HL-60 (cell line): ENCODE measurements at regions not wholly inside any gene's neighbourhood (a gene's known extent, or its start where the extent isn't known, plus 50 kb on each side); places are given as distances from the start of the nearest gene placed in this dataset.

Source experiments
- POLR2AphosphoS5 ChIP-seq: IDR thresholded peaks from 2 replicates; pipeline ENCODE4 v1.6.1; 2012; ENCODE audit warnings: low read depth
- TF ChIP-seq, protein P1 (sequence below): IDR thresholded peaks from 2 replicates; pipeline ENCODE4 v1.6.1; 2012; ENCODE audit warnings: low read depth; ENCODE audit not compliant: insufficient replicate concordance
- TF ChIP-seq, protein P2 (sequence below): IDR thresholded peaks from one replicate; pipeline ENCODE4 v1.5.1; 2011; ENCODE audit warnings: low read length, control low read depth, inconsistent platforms; ENCODE audit not compliant: insufficient read depth

DNA sequence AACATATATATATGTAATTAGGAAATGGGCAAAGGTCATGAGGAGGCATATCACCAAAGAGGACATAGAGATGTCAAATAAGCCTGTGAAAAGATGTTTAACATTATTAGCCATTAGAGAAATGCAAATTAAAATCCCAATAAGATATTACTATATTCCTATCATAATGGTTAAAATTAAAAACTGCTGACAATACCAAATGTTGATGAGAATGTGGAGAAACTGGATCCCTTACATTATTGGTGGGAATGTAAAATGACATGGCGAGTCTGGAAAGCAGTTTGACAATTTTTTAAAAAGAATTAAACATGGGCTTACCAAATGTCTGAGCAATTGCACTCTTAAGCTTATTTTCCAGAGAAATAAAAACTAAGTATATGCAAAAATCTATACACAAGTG is 1821.6 kb upstream of the C9orf72 start:
- TF ChIP-seq, protein P1, sequence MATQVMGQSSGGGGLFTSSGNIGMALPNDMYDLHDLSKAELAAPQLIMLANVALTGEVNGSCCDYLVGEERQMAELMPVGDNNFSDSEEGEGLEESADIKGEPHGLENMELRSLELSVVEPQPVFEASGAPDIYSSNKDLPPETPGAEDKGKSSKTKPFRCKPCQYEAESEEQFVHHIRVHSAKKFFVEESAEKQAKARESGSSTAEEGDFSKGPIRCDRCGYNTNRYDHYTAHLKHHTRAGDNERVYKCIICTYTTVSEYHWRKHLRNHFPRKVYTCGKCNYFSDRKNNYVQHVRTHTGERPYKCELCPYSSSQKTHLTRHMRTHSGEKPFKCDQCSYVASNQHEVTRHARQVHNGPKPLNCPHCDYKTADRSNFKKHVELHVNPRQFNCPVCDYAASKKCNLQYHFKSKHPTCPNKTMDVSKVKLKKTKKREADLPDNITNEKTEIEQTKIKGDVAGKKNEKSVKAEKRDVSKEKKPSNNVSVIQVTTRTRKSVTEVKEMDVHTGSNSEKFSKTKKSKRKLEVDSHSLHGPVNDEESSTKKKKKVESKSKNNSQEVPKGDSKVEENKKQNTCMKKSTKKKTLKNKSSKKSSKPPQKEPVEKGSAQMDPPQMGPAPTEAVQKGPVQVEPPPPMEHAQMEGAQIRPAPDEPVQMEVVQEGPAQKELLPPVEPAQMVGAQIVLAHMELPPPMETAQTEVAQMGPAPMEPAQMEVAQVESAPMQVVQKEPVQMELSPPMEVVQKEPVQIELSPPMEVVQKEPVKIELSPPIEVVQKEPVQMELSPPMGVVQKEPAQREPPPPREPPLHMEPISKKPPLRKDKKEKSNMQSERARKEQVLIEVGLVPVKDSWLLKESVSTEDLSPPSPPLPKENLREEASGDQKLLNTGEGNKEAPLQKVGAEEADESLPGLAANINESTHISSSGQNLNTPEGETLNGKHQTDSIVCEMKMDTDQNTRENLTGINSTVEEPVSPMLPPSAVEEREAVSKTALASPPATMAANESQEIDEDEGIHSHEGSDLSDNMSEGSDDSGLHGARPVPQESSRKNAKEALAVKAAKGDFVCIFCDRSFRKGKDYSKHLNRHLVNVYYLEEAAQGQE, result no peak
- TF ChIP-seq, protein P2, sequence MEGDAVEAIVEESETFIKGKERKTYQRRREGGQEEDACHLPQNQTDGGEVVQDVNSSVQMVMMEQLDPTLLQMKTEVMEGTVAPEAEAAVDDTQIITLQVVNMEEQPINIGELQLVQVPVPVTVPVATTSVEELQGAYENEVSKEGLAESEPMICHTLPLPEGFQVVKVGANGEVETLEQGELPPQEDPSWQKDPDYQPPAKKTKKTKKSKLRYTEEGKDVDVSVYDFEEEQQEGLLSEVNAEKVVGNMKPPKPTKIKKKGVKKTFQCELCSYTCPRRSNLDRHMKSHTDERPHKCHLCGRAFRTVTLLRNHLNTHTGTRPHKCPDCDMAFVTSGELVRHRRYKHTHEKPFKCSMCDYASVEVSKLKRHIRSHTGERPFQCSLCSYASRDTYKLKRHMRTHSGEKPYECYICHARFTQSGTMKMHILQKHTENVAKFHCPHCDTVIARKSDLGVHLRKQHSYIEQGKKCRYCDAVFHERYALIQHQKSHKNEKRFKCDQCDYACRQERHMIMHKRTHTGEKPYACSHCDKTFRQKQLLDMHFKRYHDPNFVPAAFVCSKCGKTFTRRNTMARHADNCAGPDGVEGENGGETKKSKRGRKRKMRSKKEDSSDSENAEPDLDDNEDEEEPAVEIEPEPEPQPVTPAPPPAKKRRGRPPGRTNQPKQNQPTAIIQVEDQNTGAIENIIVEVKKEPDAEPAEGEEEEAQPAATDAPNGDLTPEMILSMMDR, result no peak
- TF ChIP-seq POLR2AphosphoS5, result no peak
